ACC112 (cell line): ENCODE measurements at regions not wholly inside any gene's neighbourhood (a gene's known extent, or its start where the extent isn't known, plus 50 kb on each side); places are given as distances from the start of the nearest gene placed in this dataset.

ENCODE experiments used
- H2AFZ ChIP-seq: fragments of 200-600 bp; sonication (generic); one replicate; pipeline ENCODE4 v1.6.0; 2017; ENCODE audit warnings: antibody characterized with exemption, low read length; ENCODE audit not compliant: unreplicated experiment
- H3K27ac ChIP-seq: fragments of 200-600 bp; sonication (generic); 2 replicates; pipeline ENCODE4 v1.5.1; 2014; ENCODE audit warnings: low read depth, mild to moderate bottlenecking, antibody characterized with exemption, low read length, moderate library complexity
- H3K27me3 ChIP-seq: fragments of 200-600 bp; sonication (generic); 2 replicates; pipeline ENCODE4 v1.6.1; 2014; ENCODE audit warnings: mild to moderate bottlenecking, antibody characterized with exemption, low read length, moderate library complexity, mixed read lengths; ENCODE audit not compliant: insufficient read depth
- H3K36me3 ChIP-seq: fragments of 200-600 bp; sonication (generic); 2 replicates; pipeline ENCODE4 v1.6.1; 2016; ENCODE audit warnings: mild to moderate bottlenecking, antibody characterized with exemption, low read length, moderate library complexity, mixed read lengths; ENCODE audit not compliant: insufficient read depth
- H3K4me1 ChIP-seq: fragments of 200-600 bp; sonication (generic); one replicate; pipeline ENCODE4 v1.6.1; 2016; ENCODE audit warnings: low read length, mixed read lengths; ENCODE audit not compliant: insufficient read depth, unreplicated experiment, control insufficient read depth
- H3K4me3 ChIP-seq: fragments of 200-600 bp; sonication (generic); 2 replicates; pipeline ENCODE4 v1.5.1; 2014; ENCODE audit warnings: mild to moderate bottlenecking, low read depth, low read length
- H3K79me2 ChIP-seq: fragments of 200-600 bp; sonication (generic); one replicate; pipeline ENCODE4 v1.6.0; 2016; ENCODE audit warnings: low read length; ENCODE audit not compliant: control insufficient read depth, unreplicated experiment, insufficient read depth

GRCh38 chr18:2083691-2084090 lies 487.6 kb downstream of the METTL4 start:
- H2AFZ ChIP-seq, result no peak overlapping the region
- H3K4me1 ChIP-seq, result no peaks in the 10 kb centered on the region
- no peaks in the 10 kb centered on the region for H3K36me3 ChIP-seq
- H3K4me3 ChIP-seq, result no peak overlapping the region
- no peaks in the 10 kb centered on the region for H3K27me3 ChIP-seq
- no peak overlapping the region for H3K27ac ChIP-seq
- no peaks in the 10 kb centered on the region for H3K79me2 ChIP-seq

GRCh38 chr18:2086439-2086838 lies 484.9 kb downstream of the METTL4 start:
- Histone ChIP-seq H2AFZ (no peak overlapping the region), H3K27me3 (no peaks in the 10 kb centered on the region), H3K36me3 (no peaks in the 10 kb centered on the region), H3K4me3 (no peak overlapping the region), H3K27ac (no peak overlapping the region), H3K4me1 (no peaks in the 10 kb centered on the region), H3K79me2 (no peaks in the 10 kb centered on the region)

- no peak overlapping the region for H3K27ac ChIP-seq
- H3K79me2 ChIP-seq, result no peaks in the 10 kb centered on the region
- H3K36me3 ChIP-seq, result no peaks in the 10 kb centered on the region
- H3K4me3 ChIP-seq, result no peak overlapping the region
- H3K27me3 ChIP-seq, result no peaks in the 10 kb centered on the region
- H3K4me1 ChIP-seq, result no peaks in the 10 kb centered on the region
- H2AFZ ChIP-seq, result no peak overlapping the region
Observed at GRCh38 chr18:2087877-2088673, 483.2 kb downstream of the METTL4 start.

- H2AFZ ChIP-seq, result no peak overlapping the region
Observed at GRCh38 chr18:2089396-2089795, 481.9 kb downstream of the METTL4 start.

GRCh38 chr18:2091937-2092336 lies 479.4 kb downstream of the METTL4 start:
- no peaks in the 10 kb centered on the region for H3K27me3 ChIP-seq
- no peaks in the 10 kb centered on the region for H3K4me1 ChIP-seq
- no peaks in the 10 kb centered on the region for H3K36me3 ChIP-seq
- no peak overlapping the region for H3K4me3 ChIP-seq
- H2AFZ ChIP-seq, result no peak overlapping the region
- no peak overlapping the region for H3K27ac ChIP-seq
- no peaks in the 10 kb centered on the region for H3K79me2 ChIP-seq

More at GRCh38 chr18:2089396-2089795, 481.9 kb downstream of the METTL4 start:
- Histone ChIP-seq H3K27me3 (no peaks in the 10 kb centered on the region), H3K4me3 (no peak overlapping the region), H3K4me1 (no peaks in the 10 kb centered on the region), H3K36me3 (no peaks in the 10 kb centered on the region), H3K79me2 (no peaks in the 10 kb centered on the region), H3K27ac (no peak overlapping the region)

- H3K27me3 ChIP-seq, result no peaks in the 10 kb centered on the region
- no peaks in the 10 kb centered on the region for H3K36me3 ChIP-seq
- H3K79me2 ChIP-seq, result no peaks in the 10 kb centered on the region
- H3K27ac ChIP-seq, result no peak overlapping the region
- no peak overlapping the region for H3K4me3 ChIP-seq
- no peaks in the 10 kb centered on the region for H3K4me1 ChIP-seq
- no peak overlapping the region for H2AFZ ChIP-seq
Observed at GRCh38 chr18:2096551-2096950, 474.8 kb downstream of the METTL4 start.

GRCh38 chr18:2100694-2101213 lies 470.6 kb downstream of the METTL4 start:
- Histone ChIP-seq H3K4me3 (no peak overlapping the region), H3K79me2 (no peaks in the 10 kb centered on the region), H3K27me3 (no peaks in the 10 kb centered on the region), H3K27ac (no peak overlapping the region), H2AFZ (no peak overlapping the region), H3K4me1 (no peaks in the 10 kb centered on the region), H3K36me3 (no peaks in the 10 kb centered on the region)

- no peaks in the 10 kb centered on the region for H3K27me3 ChIP-seq
- H3K27ac ChIP-seq, result no peak overlapping the region
- H3K79me2 ChIP-seq, result no peaks in the 10 kb centered on the region
- no peaks in the 10 kb centered on the region for H3K4me1 ChIP-seq
- H3K4me3 ChIP-seq, result no peak overlapping the region
- H3K36me3 ChIP-seq, result no peaks in the 10 kb centered on the region
- no peak overlapping the region for H2AFZ ChIP-seq
Observed at GRCh38 chr18:2102022-2102421, 469.3 kb downstream of the METTL4 start.

GRCh38 chr18:2103299-2103698 lies 468.0 kb downstream of the METTL4 start:
- Histone ChIP-seq H3K27me3 (no peaks in the 10 kb centered on the region), H3K4me1 (no peaks in the 10 kb centered on the region), H3K36me3 (no peaks in the 10 kb centered on the region), H3K4me3 (no peak overlapping the region), H3K27ac (no peak overlapping the region), H2AFZ (no peak overlapping the region), H3K79me2 (no peaks in the 10 kb centered on the region)

- no peak overlapping the region for H2AFZ ChIP-seq
- H3K4me3 ChIP-seq, result no peak overlapping the region
- H3K79me2 ChIP-seq, result no peaks in the 10 kb centered on the region
- no peak overlapping the region for H3K27ac ChIP-seq
- no peaks in the 10 kb centered on the region for H3K27me3 ChIP-seq
- no peaks in the 10 kb centered on the region for H3K4me1 ChIP-seq
- H3K36me3 ChIP-seq, result no peaks in the 10 kb centered on the region
Observed at GRCh38 chr18:2104620-2105462, 466.5 kb downstream of the METTL4 start.
